GM12891 (cell line): ENCODE measurements at regions not wholly inside any gene's neighbourhood (a gene's known extent, or its start where the extent isn't known, plus 50 kb on each side); places are given as distances from the start of the nearest gene placed in this dataset.
"Not testable (repeated sequence)": the region's sequence is repeated elsewhere in the genome, so short reads cannot be mapped to it uniquely, and the experiment has no call there.

Source experiments
- DNase-seq: peaks from one replicate; pipeline ENCODE4 v3.0.0; 2011; ENCODE audit warnings: low spot score; ENCODE audit not compliant: insufficient read length
- FAIRE-seq: peaks from 2 replicates; lab custom pipeline; 2011; peaks lifted over from hg19 to GRCh38; lab: Jason Lieb, UNC
- PAX5 ChIP-seq: IDR thresholded peaks from 2 replicates; pipeline ENCODE4 v1.6.1; 2011; ENCODE audit warnings: low read length, moderate library complexity, mild to moderate bottlenecking; ENCODE audit not compliant: insufficient read depth, severe bottlenecking
- POLR2A ChIP-seq: IDR thresholded peaks from 2 replicates; pipeline ENCODE4 v1.6.1; 2011; ENCODE audit warnings: low read depth, low read length, control low read depth
- POLR2AphosphoS5 ChIP-seq: IDR thresholded peaks from 2 replicates; pipeline ENCODE4 v1.6.1; 2011; ENCODE audit warnings: low read depth, low read length, control low read depth
- POU2F2 ChIP-seq: IDR thresholded peaks from 2 replicates; pipeline ENCODE4 v1.6.1; 2011; ENCODE audit warnings: low read depth, mild to moderate bottlenecking, control low read depth, low read length, moderate library complexity
- SPI1 ChIP-seq: IDR thresholded peaks from 2 replicates; pipeline ENCODE4 v1.6.1; 2011; ENCODE audit warnings: low read depth, low read length, control low read depth
- TAF1 ChIP-seq: IDR thresholded peaks from 2 replicates; pipeline ENCODE4 v1.6.1; 2011; ENCODE audit warnings: low read depth, low read length, control low read depth

- FAIRE-seq (no peak), DNase-seq (no peak)
- no peak for TF ChIP-seq POU2F2
- TF ChIP-seq PAX5, result no peak
- no peak for TF ChIP-seq POLR2AphosphoS5
- no peak for TF ChIP-seq SPI1
- no peak for TF ChIP-seq POLR2A
- no peak for TF ChIP-seq TAF1
Observed at GRCh38 chr12:73225371-73225937, 953.3 kb downstream of the TRHDE start.

GRCh38 chr12:73225941-73226340 lies 953.8 kb downstream of the TRHDE start:
- TF ChIP-seq PAX5 (no peak), SPI1 (no peak)
- DNase-seq (no peak), FAIRE-seq (no peak)

GRCh38 chr12:73226593-73226992 lies 954.4 kb downstream of the TRHDE start:
- TF ChIP-seq TAF1 (no peak), POLR2A (no peak), PAX5 (no peak), SPI1 (no peak)
- no peak for DNase-seq
- no peak for FAIRE-seq

GRCh38 chr12:73228828-73229227 lies 956.7 kb downstream of the TRHDE start:
- not testable (repeated sequence) for FAIRE-seq, DNase-seq

- FAIRE-seq (no peak), DNase-seq (no peak)
- TF ChIP-seq SPI1, result no peak
- no peak for TF ChIP-seq POLR2AphosphoS5
- TF ChIP-seq PAX5, result no peak
- TF ChIP-seq POU2F2, result no peak
- TF ChIP-seq TAF1, result no peak
- no peak for TF ChIP-seq POLR2A
Observed at GRCh38 chr12:73235387-73235786, 963.2 kb downstream of the TRHDE start.

- TF ChIP-seq POLR2AphosphoS5 (no peak), POLR2A (no peak), POU2F2 (no peak), SPI1 (no peak), TAF1 (no peak), PAX5 (no peak)
- FAIRE-seq, result no peak
- DNase-seq, result no peak
Observed at GRCh38 chr12:73240110-73240509, 967.9 kb downstream of the TRHDE start.

- DNase-seq (no peak), FAIRE-seq (no peak)
- TF ChIP-seq POU2F2 (no peak), POLR2A (no peak), SPI1 (no peak), PAX5 (no peak), TAF1 (no peak), POLR2AphosphoS5 (no peak)
Observed at GRCh38 chr12:73262788-73263381, 990.7 kb downstream of the TRHDE start.

- FAIRE-seq, result no peak
- TF ChIP-seq POLR2A (no peak), SPI1 (no peak), PAX5 (no peak), POU2F2 (no peak), TAF1 (no peak), POLR2AphosphoS5 (no peak)
- no peak for DNase-seq
Observed at GRCh38 chr12:73266206-73266605, 994.0 kb downstream of the TRHDE start.

- DNase-seq (no peak), FAIRE-seq (no peak)
- TF ChIP-seq POLR2A (no peak), TAF1 (no peak), PAX5 (no peak), POLR2AphosphoS5 (no peak), POU2F2 (no peak), SPI1 (no peak)
Observed at GRCh38 chr12:73274976-73275375, 1002.8 kb downstream of the TRHDE start.

GRCh38 chr12:73277971-73278370 lies 1005.8 kb downstream of the TRHDE start:
- TF ChIP-seq POLR2AphosphoS5 (no peak), POLR2A (no peak), TAF1 (no peak), POU2F2 (no peak), PAX5 (no peak), SPI1 (no peak)

GRCh38 chr12:73301530-73301929 lies 1029.4 kb downstream of the TRHDE start:
- DNase-seq, result no peak
- TF ChIP-seq POLR2AphosphoS5 (no peak), POLR2A (no peak), POU2F2 (no peak), PAX5 (no peak), SPI1 (no peak), TAF1 (no peak)
- no peak for FAIRE-seq

More at GRCh38 chr12:73277971-73278370, 1005.8 kb downstream of the TRHDE start:
- no peak for DNase-seq
- FAIRE-seq, result no peak
